Common myeloid progenitor, CD34-positive (primary cell): ENCODE measurements at regions not wholly inside any gene's neighbourhood (a gene's known extent, or its start where the extent isn't known, plus 50 kb on each side); places are given as distances from the start of the nearest gene placed in this dataset.

Source experiments
- CTCF ChIA-PET: fragments of 350-600 bp; sonication (Branson Sonifier 250); formaldehyde crosslinking; loops from one replicate; lab custom pipeline; 2021; ENCODE audit warnings: antibody characterized with exemption; lab: Charles Lee
- POLR2A ChIA-PET: fragments of 350-600 bp; sonication (Branson Sonifier 250); formaldehyde crosslinking; loops from one replicate; lab custom pipeline; 2021; ENCODE audit warnings: antibody characterized with exemption; lab: Charles Lee
- DNase-seq, 3 donors: peaks; one replicate each; pipeline versions ENCODE4 v3.0.0 to v3.0.0-alpha.2; 2013
- H3K27ac ChIP-seq, 2 experiments: 1 replicate in 1 of 2; 2 replicates in 1 of 2; pipeline ENCODE4 v1.7.0; 2013; ENCODE audit warnings: inconsistent platforms in 2 of 2, low read length in 2 of 2, mild to moderate bottlenecking in 2 of 2, low read depth in 1 of 2, moderate library complexity in 1 of 2; ENCODE audit not compliant: severe bottlenecking in 2 of 2, insufficient read depth in 1 of 2, poor library complexity in 1 of 2
- H3K27me3 ChIP-seq, 5 experiments: replicated peaks in 2 of 5; 1 replicate in 3 of 5; 2 replicates in 2 of 5; pipeline versions ENCODE4 v1.6.1 to v1.7.0; 2013; ENCODE audit warnings: low read length in 4 of 5, mild to moderate bottlenecking in 2 of 5, moderate library complexity in 2 of 5, inconsistent platforms in 1 of 5; ENCODE audit not compliant: insufficient read depth in 5 of 5, control insufficient read depth in 4 of 5
- H3K36me3 ChIP-seq, 4 experiments: 1 replicate in 2 of 4; 2 replicates in 2 of 4; pipeline versions ENCODE4 v1.6.1 to v1.7.0; 2013; ENCODE audit warnings: low read length in 3 of 4, control low read depth in 1 of 4, mild to moderate bottlenecking in 1 of 4; ENCODE audit not compliant: control insufficient read depth in 4 of 4, insufficient read depth in 4 of 4
- H3K4me1 ChIP-seq, 4 experiments: 1 replicate in 3 of 4; 2 replicates in 1 of 4; pipeline versions ENCODE4 v1.6.1 to v1.7.1; 2013; ENCODE audit warnings: low read length in 3 of 4, mild to moderate bottlenecking in 3 of 4, control low read depth in 1 of 4, inconsistent platforms in 1 of 4, moderate library complexity in 1 of 4; ENCODE audit not compliant: control insufficient read depth in 4 of 4, insufficient read depth in 4 of 4; ENCODE audit errors: control extremely low read depth in 1 of 4
- H3K4me3 ChIP-seq, 7 experiments: 1 replicate in 4 of 7; 2 replicates in 3 of 7; pipeline versions ENCODE4 v1.5.1 to v1.7.0; 2013; ENCODE audit warnings: mild to moderate bottlenecking in 7 of 7, low read length in 6 of 7, moderate library complexity in 6 of 7, inconsistent platforms in 2 of 7, low read depth in 2 of 7, control low read depth in 1 of 7; ENCODE audit not compliant: insufficient read depth in 4 of 7, control insufficient read depth in 1 of 7; ENCODE audit errors: extremely low read depth in 1 of 7
- H3K9me3 ChIP-seq, 5 experiments: 1 replicate in 4 of 5; 2 replicates in 1 of 5; pipeline versions ENCODE4 v1.6.1 to v1.7.1; 2013; ENCODE audit warnings: low read length in 4 of 5, mild to moderate bottlenecking in 2 of 5, inconsistent platforms in 1 of 5, low read depth in 1 of 5, moderate library complexity in 1 of 5; ENCODE audit not compliant: control insufficient read depth in 4 of 5, insufficient read depth in 2 of 5; ENCODE audit errors: control extremely low read depth in 1 of 5
- WGBS: methylation state at CpG from one replicate; pipeline ENCODE4 v1.1.5; 2013; ENCODE audit not compliant: insufficient coverage; 5-methylcytosine and 5-hydroxymethylcytosine counted together

GRCh38 chr16:86726340-86726739 lies 148.0 kb downstream of the FOXL1 start:
- H3K4me3 ChIP-seq, result no peak overlapping the region
- H3K27me3 ChIP-seq, result peaks cover 2 to 47% (median 23%) of the 10 kb centered on the region in 5 experiments
- ChIA-PET CTCF (no interaction called here), POLR2A (no interaction called here)
- WGBS, result 82% methylated on average over 2 of the region's 5 CpGs
- no peaks in the 10 kb centered on the region for H3K4me1 ChIP-seq
- no peak overlapping the region for H3K27ac ChIP-seq
- no peaks in the 10 kb centered on the region for H3K36me3 ChIP-seq
- no peaks in the 10 kb centered on the region for H3K9me3 ChIP-seq
- DNase-seq, result no peak

GRCh38 chr16:86727131-86727530 lies 148.8 kb downstream of the FOXL1 start:
- DNase-seq, result no peak
- Histone ChIP-seq H3K27me3 (peaks cover 2 to 55% (median 26%) of the 10 kb centered on the region in 5 experiments), H3K36me3 (no peaks in the 10 kb centered on the region), H3K9me3 (no peaks in the 10 kb centered on the region), H3K4me1 (no peaks in the 10 kb centered on the region), H3K4me3 (no peak overlapping the region), H3K27ac (no peak overlapping the region)
- POLR2A ChIA-PET, result no interaction called here
- WGBS, result no CpG with 5 or more reads among the region's 7 CpGs
- CTCF ChIA-PET, result no interaction called here

GRCh38 chr16:86727632-86728031 lies 149.3 kb downstream of the FOXL1 start:
- DNase-seq, result no peak
- Histone ChIP-seq H3K36me3 (no peaks in the 10 kb centered on the region), H3K4me3 (no peak overlapping the region), H3K4me1 (no peaks in the 10 kb centered on the region), H3K27ac (no peak overlapping the region), H3K27me3 (peaks cover 2 to 60% (median 30%) of the 10 kb centered on the region in 5 experiments), H3K9me3 (no peaks in the 10 kb centered on the region)
- ChIA-PET POLR2A (no interaction called here), CTCF (no interaction called here)
- 100% methylated on average over 4 of the region's 4 CpGs for WGBS

GRCh38 chr16:86729686-86730085 lies 151.3 kb downstream of the FOXL1 start:
- ChIA-PET CTCF (no interaction called here), POLR2A (no interaction called here)
- H3K27me3 ChIP-seq, result peaks cover 2 to 80% (median 42%) of the 10 kb centered on the region in 5 experiments
- no peaks in the 10 kb centered on the region for H3K36me3 ChIP-seq
- no peak overlapping the region for H3K4me3 ChIP-seq
- H3K9me3 ChIP-seq, result no peaks in the 10 kb centered on the region
- 99% methylated on average over 8 of the region's 8 CpGs for WGBS
- DNase-seq, result no peak
- peaks cover 0 to 2% (median 0%) of the 10 kb centered on the region in 4 experiments for H3K4me1 ChIP-seq
- no peak overlapping the region for H3K27ac ChIP-seq

- H3K4me3 ChIP-seq, result no peak overlapping the region
- 100% methylated on average over 2 of the region's 5 CpGs for WGBS
- no peak for DNase-seq
- peaks cover 0 to 2% (median 0%) of the 10 kb centered on the region in 4 experiments for H3K4me1 ChIP-seq
- POLR2A ChIA-PET, result no interaction called here
- H3K27ac ChIP-seq, result no peak overlapping the region
- H3K9me3 ChIP-seq, result no peaks in the 10 kb centered on the region
- H3K36me3 ChIP-seq, result no peaks in the 10 kb centered on the region
- CTCF ChIA-PET, result no interaction called here
- peaks cover 2 to 84% (median 46%) of the 10 kb centered on the region in 5 experiments for H3K27me3 ChIP-seq
Measured at GRCh38 chr16:86730086-86730485, 151.7 kb downstream of the FOXL1 start.

GRCh38 chr16:86730597-86730996 lies 152.2 kb downstream of the FOXL1 start:
- ChIA-PET CTCF (no interaction called here), POLR2A (no interaction called here)
- peaks cover 0 to 2% (median 0%) of the 10 kb centered on the region in 4 experiments for H3K4me1 ChIP-seq
- no peaks in the 10 kb centered on the region for H3K9me3 ChIP-seq
- peaks cover 0 to 87% (median 49%) of the 10 kb centered on the region in 5 experiments for H3K27me3 ChIP-seq
- no peak overlapping the region for H3K27ac ChIP-seq
- no peak for DNase-seq
- H3K4me3 ChIP-seq, result no peak overlapping the region
- no peaks in the 10 kb centered on the region for H3K36me3 ChIP-seq
- WGBS, result 48% methylated on average over 10 of the region's 12 CpGs

GRCh38 chr16:86732621-86733295 lies 154.4 kb downstream of the FOXL1 start:
- ChIA-PET CTCF (interaction anchor here (1.2 kb wide), 1 partner anchor 330 kb away, joined by 3 read pairs; no protein-coding TSS in a partner anchor), POLR2A (no interaction called here)
- H3K4me3 ChIP-seq, result no peak overlapping the region
- no peaks in the 10 kb centered on the region for H3K36me3 ChIP-seq
- no peak overlapping the region for H3K27ac ChIP-seq
- H3K9me3 ChIP-seq, result no peaks in the 10 kb centered on the region
- peaks cover 0 to 98% (median 49%) of the 10 kb centered on the region in 5 experiments for H3K27me3 ChIP-seq
- WGBS, result 28% methylated on average over 19 of the region's 28 CpGs
- DNase-seq, result no peak
- H3K4me1 ChIP-seq, result peaks cover 0 to 2% (median 0%) of the 10 kb centered on the region in 4 experiments
